SK-N-MC (cell line): ENCODE measurements at regions not wholly inside any gene's neighbourhood (a gene's known extent, or its start where the extent isn't known, plus 50 kb on each side); places are given as distances from the start of the nearest gene placed in this dataset.

Experiments
- EZH2 ChIP-seq: fragments of 200-600 bp; sonication (generic); IDR thresholded peaks from one replicate; pipeline ENCODE4 v1.6.1; 2017; ENCODE audit warnings: antibody characterized with exemption
- FOXP2 ChIP-seq: optimal IDR thresholded peaks from 2 replicates; pipeline ENCODE3; 2011; ENCODE audit warnings: mild to moderate bottlenecking, moderate library complexity; ENCODE audit not compliant: insufficient read depth; ENCODE audit errors: extremely low read length, control extremely low read depth
- POLR2AphosphoS5 ChIP-seq: IDR thresholded peaks from 2 replicates; pipeline ENCODE4 v1.6.1; 2012; ENCODE audit warnings: mild to moderate bottlenecking, low read depth, low read length, borderline replicate concordance

DNA sequence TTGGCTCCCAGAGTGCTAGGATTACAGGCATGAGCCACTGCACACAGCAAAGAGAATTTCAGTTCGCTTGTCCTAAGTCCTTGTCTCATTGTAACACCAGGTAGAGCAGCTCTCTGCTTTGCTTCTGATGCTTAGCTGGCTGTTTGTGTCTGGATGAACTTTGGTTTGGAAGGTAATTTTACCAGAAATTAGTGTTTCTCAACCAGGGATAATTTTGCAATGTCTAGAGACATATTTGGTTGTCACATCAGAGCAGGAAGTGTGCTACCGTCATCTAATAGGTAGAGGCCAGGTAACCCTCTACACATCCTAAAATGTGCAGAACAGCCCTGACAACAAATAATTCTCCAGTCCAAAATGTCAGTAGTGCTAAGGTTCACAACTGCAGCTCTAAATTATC, 108.8 kb downstream of the SNX18 start:
- TF ChIP-seq POLR2AphosphoS5 (no peak), EZH2 (no peak), FOXP2 (no peak)
